Fibroblast of pulmonary artery (primary cell): ENCODE measurements at regions not wholly inside any gene's neighbourhood (a gene's known extent, or its start where the extent isn't known, plus 50 kb on each side); places are given as distances from the start of the nearest gene placed in this dataset.

Experiments used
- DNase-seq: peaks from one replicate; pipeline ENCODE4 v3.0.0-alpha.2; 2010; ENCODE audit warnings: low read depth
- H3K4me3 ChIP-seq: replicated peaks from 2 replicates; pipeline ENCODE4 v1.5.1; 2011; ENCODE audit warnings: low read depth, mild to moderate bottlenecking, control low read depth, low read length, moderate library complexity
- TF ChIP-seq, protein P1 (sequence below): IDR thresholded peaks from 2 replicates; pipeline ENCODE4 v1.5.1; 2011; ENCODE audit warnings: mild to moderate bottlenecking, control low read depth, low read length, inconsistent platforms; ENCODE audit errors: missing control alignments

DNA sequence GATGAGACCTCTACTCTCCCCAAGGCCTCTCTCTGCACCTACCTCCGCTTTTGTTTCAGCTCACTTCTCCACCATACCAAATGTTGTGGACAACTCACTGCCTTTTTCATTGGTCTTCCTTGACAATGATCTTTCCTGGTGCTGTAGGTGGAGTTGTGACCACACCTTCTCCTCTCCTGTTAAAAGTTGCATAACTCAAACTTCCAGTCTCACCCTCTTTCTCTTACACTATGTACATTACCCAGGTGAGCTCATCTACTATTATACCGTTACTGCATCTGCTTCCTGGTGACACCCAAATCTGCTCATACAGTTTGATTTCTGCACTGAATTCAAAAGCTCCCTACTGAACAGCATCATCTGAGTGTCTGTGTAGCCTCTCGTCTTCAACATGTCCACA, 542.8 kb downstream of the GALC start:
- no peak overlapping the region for H3K4me3 ChIP-seq
- TF ChIP-seq, protein P1, sequence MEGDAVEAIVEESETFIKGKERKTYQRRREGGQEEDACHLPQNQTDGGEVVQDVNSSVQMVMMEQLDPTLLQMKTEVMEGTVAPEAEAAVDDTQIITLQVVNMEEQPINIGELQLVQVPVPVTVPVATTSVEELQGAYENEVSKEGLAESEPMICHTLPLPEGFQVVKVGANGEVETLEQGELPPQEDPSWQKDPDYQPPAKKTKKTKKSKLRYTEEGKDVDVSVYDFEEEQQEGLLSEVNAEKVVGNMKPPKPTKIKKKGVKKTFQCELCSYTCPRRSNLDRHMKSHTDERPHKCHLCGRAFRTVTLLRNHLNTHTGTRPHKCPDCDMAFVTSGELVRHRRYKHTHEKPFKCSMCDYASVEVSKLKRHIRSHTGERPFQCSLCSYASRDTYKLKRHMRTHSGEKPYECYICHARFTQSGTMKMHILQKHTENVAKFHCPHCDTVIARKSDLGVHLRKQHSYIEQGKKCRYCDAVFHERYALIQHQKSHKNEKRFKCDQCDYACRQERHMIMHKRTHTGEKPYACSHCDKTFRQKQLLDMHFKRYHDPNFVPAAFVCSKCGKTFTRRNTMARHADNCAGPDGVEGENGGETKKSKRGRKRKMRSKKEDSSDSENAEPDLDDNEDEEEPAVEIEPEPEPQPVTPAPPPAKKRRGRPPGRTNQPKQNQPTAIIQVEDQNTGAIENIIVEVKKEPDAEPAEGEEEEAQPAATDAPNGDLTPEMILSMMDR: no peak
- DNase-seq: no peak

DNA sequence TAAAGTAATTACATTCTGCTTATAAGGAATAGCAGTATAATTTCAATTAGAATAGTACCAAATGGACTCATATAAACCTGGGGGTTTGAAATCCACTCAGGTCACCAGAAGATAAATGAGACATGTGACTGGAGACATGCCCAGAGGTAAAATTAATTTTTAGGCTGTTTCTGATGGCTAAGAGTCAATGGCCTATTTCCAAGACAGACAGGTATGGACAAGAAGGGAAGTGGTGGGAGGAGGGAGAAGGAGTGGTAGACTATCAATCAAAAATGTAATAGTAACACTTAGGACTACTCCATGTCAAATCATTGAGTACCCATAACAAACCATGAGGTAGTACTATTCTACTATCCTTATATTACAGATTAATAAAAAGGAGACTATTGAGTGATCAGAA, 544.0 kb downstream of the GALC start:
- H3K4me3 ChIP-seq: no peak overlapping the region
- DNase-seq: no peak
- TF ChIP-seq, protein P1: no peak

DNA sequence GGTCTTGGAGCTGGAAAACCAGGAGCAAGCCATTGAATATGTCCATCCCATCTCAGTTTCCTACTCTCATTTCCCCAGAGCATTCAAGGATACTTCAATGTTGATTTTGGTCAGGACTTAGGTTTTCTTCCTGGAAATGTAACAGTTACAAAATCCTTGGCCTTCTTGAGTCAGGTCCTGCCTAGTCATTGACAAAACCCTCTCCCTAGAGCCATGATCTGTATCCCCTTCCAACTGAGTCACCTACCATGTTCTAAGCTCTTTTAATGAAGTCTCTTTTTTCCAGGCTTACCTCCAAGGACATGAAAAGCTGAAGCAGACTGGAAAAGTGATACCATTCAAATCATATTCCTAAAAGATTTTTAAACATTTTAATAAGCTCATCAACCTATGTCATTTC, 549.2 kb downstream of the GALC start:
- DNase-seq: no peak
- no peak overlapping the region for H3K4me3 ChIP-seq
- TF ChIP-seq, protein P1: no peak

GRCh38 chr14:87443039-87443438, 549.9 kb downstream of the GALC start:
- no peak for DNase-seq
- TF ChIP-seq, protein P1: no peak
- no peak overlapping the region for H3K4me3 ChIP-seq

DNA sequence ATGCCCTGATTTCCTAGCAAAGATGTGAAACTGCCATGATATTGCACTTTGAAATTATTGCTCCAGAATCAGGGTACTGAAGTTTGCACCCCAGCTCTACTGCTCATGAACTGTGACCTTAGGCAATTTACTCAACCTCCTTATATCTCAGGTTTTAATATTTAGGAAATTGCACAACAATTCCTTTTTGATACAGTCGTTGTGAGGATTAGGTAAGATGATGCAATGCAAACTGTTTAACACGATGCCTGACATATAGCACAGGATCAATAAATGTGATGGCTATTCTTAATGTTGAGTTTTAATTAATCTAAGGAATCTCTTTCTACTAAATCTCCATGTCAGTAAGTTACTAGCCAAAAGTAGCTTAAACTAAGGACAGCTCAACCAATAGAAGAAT, 555.8 kb downstream of the GALC start:
- no peak for DNase-seq
- TF ChIP-seq, protein P1: no peak
- H3K4me3 ChIP-seq: no peak overlapping the region

- H3K4me3 ChIP-seq: no peak overlapping the region
- TF ChIP-seq, protein P1: no peak
- DNase-seq: no peak
These were observed 558.3 kb downstream of the GALC start for GRCh38 chr14:87434680-87435079.

- TF ChIP-seq, protein P1: no peak
These were observed 559.0 kb downstream of the GALC start for GRCh38 chr14:87434011-87434410.

More at GRCh38 chr14:87434011-87434410, 559.0 kb downstream of the GALC start:
- no peak overlapping the region for H3K4me3 ChIP-seq
- no peak for DNase-seq
